ENCODE measurements at regions not wholly inside any gene's neighbourhood (a gene's known extent, or its start where the extent isn't known, plus 50 kb on each side); places are given as distances from the start of the nearest gene placed in this dataset.

DNA sequence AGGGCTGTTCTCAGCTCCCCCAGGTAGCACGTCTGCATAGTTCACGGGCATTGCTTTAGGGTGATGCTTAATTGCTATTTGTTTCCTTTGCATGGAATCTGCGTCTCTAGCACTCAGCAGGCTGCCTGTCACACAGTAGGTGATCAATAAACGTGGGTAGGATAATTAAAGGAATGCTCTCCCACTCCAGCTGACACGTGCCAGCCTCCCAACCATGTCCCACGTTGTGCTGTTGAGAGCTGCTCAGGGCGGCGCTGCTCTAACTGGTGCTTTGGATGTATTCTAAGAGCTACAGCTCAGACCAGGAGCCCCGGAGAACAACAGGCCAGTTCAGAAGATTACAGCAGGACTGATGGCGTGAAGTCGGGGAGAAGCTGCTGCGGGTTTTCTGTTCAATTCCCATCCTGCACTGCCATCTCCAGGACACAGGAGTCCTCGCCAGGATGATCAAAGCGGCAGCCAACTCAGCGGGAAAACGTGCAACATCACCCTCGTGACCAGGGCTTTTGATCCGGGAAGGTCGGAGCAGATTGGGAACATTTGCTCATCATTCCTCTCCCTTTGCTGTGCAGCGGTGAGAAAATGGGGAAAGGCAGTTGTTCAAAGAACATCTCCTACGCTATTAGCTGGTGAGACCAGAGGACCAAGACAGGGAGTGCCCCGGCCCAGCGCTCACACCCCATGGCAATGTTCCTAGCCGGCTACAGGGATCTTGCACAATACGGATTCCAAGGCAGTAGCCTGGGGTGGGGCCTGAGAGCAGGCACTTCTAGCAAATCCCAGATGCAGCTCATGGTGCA, 50.5 kb upstream of the FOXK1 start:
- TF ChIP-seq, protein P1, sequence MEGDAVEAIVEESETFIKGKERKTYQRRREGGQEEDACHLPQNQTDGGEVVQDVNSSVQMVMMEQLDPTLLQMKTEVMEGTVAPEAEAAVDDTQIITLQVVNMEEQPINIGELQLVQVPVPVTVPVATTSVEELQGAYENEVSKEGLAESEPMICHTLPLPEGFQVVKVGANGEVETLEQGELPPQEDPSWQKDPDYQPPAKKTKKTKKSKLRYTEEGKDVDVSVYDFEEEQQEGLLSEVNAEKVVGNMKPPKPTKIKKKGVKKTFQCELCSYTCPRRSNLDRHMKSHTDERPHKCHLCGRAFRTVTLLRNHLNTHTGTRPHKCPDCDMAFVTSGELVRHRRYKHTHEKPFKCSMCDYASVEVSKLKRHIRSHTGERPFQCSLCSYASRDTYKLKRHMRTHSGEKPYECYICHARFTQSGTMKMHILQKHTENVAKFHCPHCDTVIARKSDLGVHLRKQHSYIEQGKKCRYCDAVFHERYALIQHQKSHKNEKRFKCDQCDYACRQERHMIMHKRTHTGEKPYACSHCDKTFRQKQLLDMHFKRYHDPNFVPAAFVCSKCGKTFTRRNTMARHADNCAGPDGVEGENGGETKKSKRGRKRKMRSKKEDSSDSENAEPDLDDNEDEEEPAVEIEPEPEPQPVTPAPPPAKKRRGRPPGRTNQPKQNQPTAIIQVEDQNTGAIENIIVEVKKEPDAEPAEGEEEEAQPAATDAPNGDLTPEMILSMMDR (IDR thresholded peaks at IDR 0.05; ENCODE audit: poor library complexity, severe bottlenecking), result peak; percentile 81
- TF ChIP-seq EZH2 (IDR thresholded peaks at IDR 0.05; ENCODE audit: borderline replicate concordance, insufficient read depth, low read length, poor library complexity, severe bottlenecking) (no peak), TAF1 (IDR thresholded peaks at IDR 0.05; ENCODE audit: low read depth) (no peak), POLR2AphosphoS5 (IDR thresholded peaks at IDR 0.05) (no peak), RAD21 (conservative IDR thresholded peaks at IDR 0.05) (peak; percentile 90), EP300 (conservative IDR thresholded peaks at IDR 0.05; ENCODE audit: poor library complexity, severe bottlenecking) (no peak)
- TF ChIP-seq, protein P2, sequence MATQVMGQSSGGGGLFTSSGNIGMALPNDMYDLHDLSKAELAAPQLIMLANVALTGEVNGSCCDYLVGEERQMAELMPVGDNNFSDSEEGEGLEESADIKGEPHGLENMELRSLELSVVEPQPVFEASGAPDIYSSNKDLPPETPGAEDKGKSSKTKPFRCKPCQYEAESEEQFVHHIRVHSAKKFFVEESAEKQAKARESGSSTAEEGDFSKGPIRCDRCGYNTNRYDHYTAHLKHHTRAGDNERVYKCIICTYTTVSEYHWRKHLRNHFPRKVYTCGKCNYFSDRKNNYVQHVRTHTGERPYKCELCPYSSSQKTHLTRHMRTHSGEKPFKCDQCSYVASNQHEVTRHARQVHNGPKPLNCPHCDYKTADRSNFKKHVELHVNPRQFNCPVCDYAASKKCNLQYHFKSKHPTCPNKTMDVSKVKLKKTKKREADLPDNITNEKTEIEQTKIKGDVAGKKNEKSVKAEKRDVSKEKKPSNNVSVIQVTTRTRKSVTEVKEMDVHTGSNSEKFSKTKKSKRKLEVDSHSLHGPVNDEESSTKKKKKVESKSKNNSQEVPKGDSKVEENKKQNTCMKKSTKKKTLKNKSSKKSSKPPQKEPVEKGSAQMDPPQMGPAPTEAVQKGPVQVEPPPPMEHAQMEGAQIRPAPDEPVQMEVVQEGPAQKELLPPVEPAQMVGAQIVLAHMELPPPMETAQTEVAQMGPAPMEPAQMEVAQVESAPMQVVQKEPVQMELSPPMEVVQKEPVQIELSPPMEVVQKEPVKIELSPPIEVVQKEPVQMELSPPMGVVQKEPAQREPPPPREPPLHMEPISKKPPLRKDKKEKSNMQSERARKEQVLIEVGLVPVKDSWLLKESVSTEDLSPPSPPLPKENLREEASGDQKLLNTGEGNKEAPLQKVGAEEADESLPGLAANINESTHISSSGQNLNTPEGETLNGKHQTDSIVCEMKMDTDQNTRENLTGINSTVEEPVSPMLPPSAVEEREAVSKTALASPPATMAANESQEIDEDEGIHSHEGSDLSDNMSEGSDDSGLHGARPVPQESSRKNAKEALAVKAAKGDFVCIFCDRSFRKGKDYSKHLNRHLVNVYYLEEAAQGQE (IDR thresholded peaks at IDR 0.05; ENCODE audit: borderline replicate concordance), result no peak

Data from neural cell (in vitro differentiated cells).